ENCODE measurements at regions not wholly inside any gene's neighbourhood (a gene's known extent, or its start where the extent isn't known, plus 50 kb on each side); places are given as distances from the start of the nearest gene placed in this dataset.

- intact Hi-C loops (cut with micrococcal nuclease; ENCODE audit: unreplicated experiment), result no loop called here
- H3K27me3 Mint-ChIP-seq (ENCODE audit: unreplicated experiment), result no peaks in the 10 kb centered on the region
- DNase-seq, result no peak
- H3K36me3 Mint-ChIP-seq (ENCODE audit: insufficient read depth, unreplicated experiment), result peaks cover 20% of the 10 kb centered on the region
- H3K27ac Mint-ChIP-seq (ENCODE audit: unreplicated experiment), result no peak overlapping the region
- BruUV-seq (replicated peaks), result no TSS peak
- no peak overlapping the region for H3K4me3 Mint-ChIP-seq (ENCODE audit: low read depth, unreplicated experiment)
- H3K4me1 Mint-ChIP-seq (ENCODE audit: low read depth, unreplicated experiment), result peaks cover 42% of the 10 kb centered on the region
- CTCF ChIA-PET, result interaction anchor here (0.6 to 0.7 kb wide), 5 partner anchors 28 to 112 kb away, joined by 3 to 6 read pairs (median 5); partner anchors contain the start of gene ATF7IP
- TF ChIP-seq CTCF (IDR thresholded peaks at IDR 0.05; ENCODE audit: unreplicated experiment), result no peak
- no peaks in the 10 kb centered on the region for H3K9me3 Mint-ChIP-seq (ENCODE audit: low read depth, unreplicated experiment)
These were observed 112.0 kb upstream of the ATF7IP start for GRCh38 chr12:14253496-14253895.

- Mint-ChIP-seq H3K9me3 (ENCODE audit: low read depth, unreplicated experiment) (no peaks in the 10 kb centered on the region), H3K27me3 (ENCODE audit: unreplicated experiment) (no peaks in the 10 kb centered on the region), H3K27ac (ENCODE audit: unreplicated experiment) (no peak overlapping the region), H3K4me1 (ENCODE audit: low read depth, unreplicated experiment) (peaks cover 39% of the 10 kb centered on the region), H3K4me3 (ENCODE audit: low read depth, unreplicated experiment) (no peak overlapping the region), H3K36me3 (ENCODE audit: insufficient read depth, unreplicated experiment) (peaks cover 27% of the 10 kb centered on the region)
- no peak for TF ChIP-seq CTCF (IDR thresholded peaks at IDR 0.05; ENCODE audit: unreplicated experiment)
- BruUV-seq (replicated peaks), result no TSS peak
- CTCF ChIA-PET, result interaction anchor here (1.3 kb wide), 1 partner anchor 111 kb away, joined by 4 read pairs; the partner anchor contains the start of gene ATF7IP
- intact Hi-C loops (cut with micrococcal nuclease; ENCODE audit: unreplicated experiment), result loop anchor here (5.0 kb wide), 1 partner anchor 163 kb away; no protein-coding TSS in a partner anchor
- no peak for DNase-seq
These were observed 110.7 kb upstream of the ATF7IP start for GRCh38 chr12:14254781-14255180.

- BruUV-seq (replicated peaks), result no TSS peak
- H3K4me1 Mint-ChIP-seq (ENCODE audit: low read depth, unreplicated experiment), result peaks cover 52% of the 10 kb centered on the region
- CTCF ChIA-PET, result no interaction called here
- no peaks in the 10 kb centered on the region for H3K27me3 Mint-ChIP-seq (ENCODE audit: unreplicated experiment)
- no peak for DNase-seq
- peak overlapping the region; percentile 95 for H3K27ac Mint-ChIP-seq (ENCODE audit: unreplicated experiment)
- no peaks in the 10 kb centered on the region for H3K9me3 Mint-ChIP-seq (ENCODE audit: low read depth, unreplicated experiment)
- H3K4me3 Mint-ChIP-seq (ENCODE audit: low read depth, unreplicated experiment), result peak overlapping the region; percentile 24
- no peak for TF ChIP-seq CTCF (IDR thresholded peaks at IDR 0.05; ENCODE audit: unreplicated experiment)
- intact Hi-C loops (cut with micrococcal nuclease; ENCODE audit: unreplicated experiment), result loop anchor here (2.0 to 5.0 kb wide), 3 partner anchors 15 to 161 kb away; no protein-coding TSS in a partner anchor
- H3K36me3 Mint-ChIP-seq (ENCODE audit: insufficient read depth, unreplicated experiment), result peaks cover 40% of the 10 kb centered on the region
These were observed 109.4 kb upstream of the ATF7IP start for GRCh38 chr12:14256121-14256520.

- BruUV-seq (replicated peaks), result no TSS peak
- Mint-ChIP-seq H3K27ac (ENCODE audit: unreplicated experiment) (peak overlapping the region; percentile 95), H3K27me3 (ENCODE audit: unreplicated experiment) (no peaks in the 10 kb centered on the region), H3K4me3 (ENCODE audit: low read depth, unreplicated experiment) (peak overlapping the region; percentile 24), H3K36me3 (ENCODE audit: insufficient read depth, unreplicated experiment) (peaks cover 42% of the 10 kb centered on the region), H3K9me3 (ENCODE audit: low read depth, unreplicated experiment) (no peaks in the 10 kb centered on the region), H3K4me1 (ENCODE audit: low read depth, unreplicated experiment) (peaks cover 58% of the 10 kb centered on the region)
- peak; percentile 77 for DNase-seq
- CTCF ChIA-PET, result no interaction called here
- intact Hi-C loops (cut with micrococcal nuclease; ENCODE audit: unreplicated experiment), result loop anchor here (1.0 to 5.0 kb wide), 5 partner anchors 16 to 161 kb away; partner anchors contain the start of gene ATF7IP
- peak; percentile 39 for TF ChIP-seq CTCF (IDR thresholded peaks at IDR 0.05; ENCODE audit: unreplicated experiment)
These were observed 108.8 kb upstream of the ATF7IP start for GRCh38 chr12:14256555-14257169.

Measured in Calu3 (cell line).